ENCODE measurements at regions not wholly inside any gene's neighbourhood (a gene's known extent, or its start where the extent isn't known, plus 50 kb on each side); places are given as distances from the start of the nearest gene placed in this dataset.

GRCh38 chr6:166714187-166714510, 87.1 kb upstream of the RPS6KA2 start:
- intact Hi-C loops (cut with micrococcal nuclease): no loop called here
- POLR2A ChIA-PET: no interaction called here
- no peaks in the 10 kb centered on the region for H3K27me3 Mint-ChIP-seq

DNA sequence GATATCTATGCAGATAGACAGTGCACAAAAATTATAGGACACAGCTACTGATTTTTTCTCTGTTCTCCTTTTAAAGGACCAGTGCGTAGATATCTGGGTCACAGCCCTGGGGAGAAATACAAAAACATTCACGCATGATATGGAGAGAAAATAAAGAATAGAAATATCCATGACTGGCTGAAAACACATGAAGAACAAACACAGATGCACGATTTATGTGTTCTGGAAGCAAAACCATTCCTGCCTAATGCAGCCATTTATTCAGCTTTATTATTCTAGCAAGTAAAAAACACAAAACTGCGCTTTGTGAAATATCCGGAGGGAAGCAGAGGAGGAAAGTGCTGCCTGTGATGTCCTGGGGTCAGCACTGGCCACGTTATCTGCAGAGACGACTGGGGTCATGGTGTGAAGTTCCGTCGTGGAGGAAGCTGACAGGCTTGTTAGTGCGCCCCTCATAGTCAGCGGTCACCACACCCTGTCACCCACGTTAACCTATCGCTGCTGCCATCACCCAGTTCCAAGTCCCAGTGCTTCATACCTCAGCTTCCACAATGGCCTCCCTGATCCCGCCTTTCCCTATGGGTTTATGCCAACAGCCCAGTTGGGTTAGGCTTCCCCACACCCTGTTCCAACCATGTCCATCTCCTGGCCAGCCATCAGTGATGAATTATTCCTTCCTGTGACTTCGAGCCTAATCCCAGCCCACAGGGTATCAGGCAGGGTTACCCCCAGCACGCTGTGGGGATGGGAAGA, 86.6 kb upstream of the RPS6KA2 start:
- ChIA-PET POLR2A (no interaction called here), CTCF (no interaction called here)
- H3K4me1 ChIP-seq (ENCODE audit: control insufficient read depth in 2 of 2, insufficient read depth in 2 of 2, low read length in 2 of 2): no peaks in the 10 kb centered on the region
- Mint-ChIP-seq H3K27me3 (no peaks in the 10 kb centered on the region), H3K4me1 (no peaks in the 10 kb centered on the region), H3K27ac (no peak overlapping the region), H3K4me3 (no peak overlapping the region), H3K9me3 (ENCODE audit: insufficient read depth) (peaks cover 4% of the 10 kb centered on the region)
- intact Hi-C loops (cut with micrococcal nuclease): no loop called here
- no peaks in the 10 kb centered on the region for H4K20me1 ChIP-seq (ENCODE audit: control insufficient read depth, insufficient read depth, low read length, poor library complexity, severe bottlenecking)
- H3K4me2 ChIP-seq (replicated peaks; ENCODE audit: low read depth, low read length, poor library complexity, severe bottlenecking): no peak overlapping the region
- 79% methylated on average over 12 of the region's 16 CpGs for WGBS (ENCODE audit: insufficient coverage)
- H3K9ac ChIP-seq (ENCODE audit: low read length): no peak overlapping the region
- no peaks in the 10 kb centered on the region for H3K27me3 ChIP-seq (replicated peaks in 1 of 4; ENCODE audit: control extremely low read depth in 1 of 4, control insufficient read depth in 3 of 4, insufficient read depth in 4 of 4, low read length in 3 of 4)
- no peak overlapping the region for H3K4me3 ChIP-seq (ENCODE audit: control extremely low read depth in 1 of 5, extremely low read depth in 1 of 5, insufficient read depth in 1 of 5, low read depth in 2 of 5, low read length in 4 of 5)
- H2AFZ ChIP-seq (ENCODE audit: insufficient read depth, low read depth, low read length, poor library complexity, severe bottlenecking): no peak overlapping the region
- no peak overlapping the region for H3K27ac ChIP-seq (ENCODE audit: low read length in 2 of 2)
- ATAC-seq (ENCODE audit: low read depth) (no peak), DNase-seq (no peak)
- H3K79me2 ChIP-seq (ENCODE audit: control insufficient read depth, insufficient read depth, low read length): no peaks in the 10 kb centered on the region
- H3K9me3 ChIP-seq (ENCODE audit: control extremely low read depth in 1 of 3, control insufficient read depth in 2 of 3, insufficient read depth in 1 of 3, low read length in 2 of 3): peaks cover 0 to 16% (median 10%) of the 10 kb centered on the region in 3 donors
- no peak for TF ChIP-seq EZH2 (IDR thresholded peaks at IDR 0.05; ENCODE audit: borderline replicate concordance, insufficient read depth, low read depth, low read length, poor library complexity, severe bottlenecking)
- H3K36me3 ChIP-seq (replicated peaks in 1 of 2; ENCODE audit: control extremely low read depth in 1 of 2, control insufficient read depth in 1 of 2, extremely low read depth in 1 of 2, insufficient read depth in 2 of 2, low read length in 1 of 2): no peaks in the 10 kb centered on the region

More at GRCh38 chr6:166714187-166714510, 87.1 kb upstream of the RPS6KA2 start:
- H3K4me3 ChIP-seq (ENCODE audit: control extremely low read depth in 1 of 5, extremely low read depth in 1 of 5, insufficient read depth in 1 of 5, low read depth in 2 of 5, low read length in 4 of 5): no peak overlapping the region
- no peaks in the 10 kb centered on the region for H3K79me2 ChIP-seq (ENCODE audit: control insufficient read depth, insufficient read depth, low read length)
- H3K9me3 ChIP-seq (ENCODE audit: control extremely low read depth in 1 of 3, control insufficient read depth in 2 of 3, insufficient read depth in 1 of 3, low read length in 2 of 3): peaks cover 0 to 16% (median 10%) of the 10 kb centered on the region in 3 donors
- ATAC-seq (ENCODE audit: low read depth) (no peak), DNase-seq (no peak)
- H3K36me3 ChIP-seq (replicated peaks in 1 of 2; ENCODE audit: control extremely low read depth in 1 of 2, control insufficient read depth in 1 of 2, extremely low read depth in 1 of 2, insufficient read depth in 2 of 2, low read length in 1 of 2): no peaks in the 10 kb centered on the region
- H3K9ac ChIP-seq (ENCODE audit: low read length): no peak overlapping the region
- WGBS (ENCODE audit: insufficient coverage): 100% methylated on average over 2 of the region's 2 CpGs
- H3K27ac Mint-ChIP-seq: no peak overlapping the region
- no peak overlapping the region for H2AFZ ChIP-seq (ENCODE audit: insufficient read depth, low read depth, low read length, poor library complexity, severe bottlenecking)
- H4K20me1 ChIP-seq (ENCODE audit: control insufficient read depth, insufficient read depth, low read length, poor library complexity, severe bottlenecking): no peaks in the 10 kb centered on the region
- no peak overlapping the region for H3K4me2 ChIP-seq (replicated peaks; ENCODE audit: low read depth, low read length, poor library complexity, severe bottlenecking)
- CTCF ChIA-PET: no interaction called here
- no peaks in the 10 kb centered on the region for H3K4me1 ChIP-seq (ENCODE audit: control insufficient read depth in 2 of 2, insufficient read depth in 2 of 2, low read length in 2 of 2)
- TF ChIP-seq, protein P1, sequence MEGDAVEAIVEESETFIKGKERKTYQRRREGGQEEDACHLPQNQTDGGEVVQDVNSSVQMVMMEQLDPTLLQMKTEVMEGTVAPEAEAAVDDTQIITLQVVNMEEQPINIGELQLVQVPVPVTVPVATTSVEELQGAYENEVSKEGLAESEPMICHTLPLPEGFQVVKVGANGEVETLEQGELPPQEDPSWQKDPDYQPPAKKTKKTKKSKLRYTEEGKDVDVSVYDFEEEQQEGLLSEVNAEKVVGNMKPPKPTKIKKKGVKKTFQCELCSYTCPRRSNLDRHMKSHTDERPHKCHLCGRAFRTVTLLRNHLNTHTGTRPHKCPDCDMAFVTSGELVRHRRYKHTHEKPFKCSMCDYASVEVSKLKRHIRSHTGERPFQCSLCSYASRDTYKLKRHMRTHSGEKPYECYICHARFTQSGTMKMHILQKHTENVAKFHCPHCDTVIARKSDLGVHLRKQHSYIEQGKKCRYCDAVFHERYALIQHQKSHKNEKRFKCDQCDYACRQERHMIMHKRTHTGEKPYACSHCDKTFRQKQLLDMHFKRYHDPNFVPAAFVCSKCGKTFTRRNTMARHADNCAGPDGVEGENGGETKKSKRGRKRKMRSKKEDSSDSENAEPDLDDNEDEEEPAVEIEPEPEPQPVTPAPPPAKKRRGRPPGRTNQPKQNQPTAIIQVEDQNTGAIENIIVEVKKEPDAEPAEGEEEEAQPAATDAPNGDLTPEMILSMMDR (IDR thresholded peaks at IDR 0.05): no peak
- TF ChIP-seq EZH2 (IDR thresholded peaks at IDR 0.05; ENCODE audit: borderline replicate concordance, insufficient read depth, low read depth, low read length, poor library complexity, severe bottlenecking): no peak
- no peaks in the 10 kb centered on the region for H3K27me3 ChIP-seq (replicated peaks in 1 of 4; ENCODE audit: control extremely low read depth in 1 of 4, control insufficient read depth in 3 of 4, insufficient read depth in 4 of 4, low read length in 3 of 4)
- peaks cover 4% of the 10 kb centered on the region for H3K9me3 Mint-ChIP-seq (ENCODE audit: insufficient read depth)
- no peak overlapping the region for H3K27ac ChIP-seq (ENCODE audit: low read length in 2 of 2)
- H3K4me1 Mint-ChIP-seq: no peaks in the 10 kb centered on the region
- H3K4me3 Mint-ChIP-seq: no peak overlapping the region

Measured in B cell (primary cell).